ENCODE measurements at regions not wholly inside any gene's neighbourhood (a gene's known extent, or its start where the extent isn't known, plus 50 kb on each side); places are given as distances from the start of the nearest gene placed in this dataset.

GRCh38 chr15:96412045-96412905 is 81.8 kb downstream of the NR2F2 start:
- no peak for TF ChIP-seq FOXM1 (CRISPR knock-in tag; IDR thresholded peaks at IDR 0.05)
- no peak for TF ChIP-seq ZNF546 (CRISPR knock-in tag; conservative IDR thresholded peaks at IDR 0.05)

All from HepG2 (cell line).